Fibroblast of lung (primary cell): ENCODE measurements at regions not wholly inside any gene's neighbourhood (a gene's known extent, or its start where the extent isn't known, plus 50 kb on each side); places are given as distances from the start of the nearest gene placed in this dataset.

Source experiments
- DNase-seq, 2 donors: peaks; one replicate each; pipeline versions ENCODE4 v3.0.0 to v3.0.0-alpha.2; 2010; ENCODE audit warnings: low read depth in 2 of 2
- H2AFZ ChIP-seq: 2 replicates; pipeline ENCODE4 v1.5.1; 2012; ENCODE audit warnings: low read length, control low read depth, inconsistent platforms
- H3K27ac ChIP-seq: 2 replicates; pipeline ENCODE4 v1.5.1; 2011; ENCODE audit warnings: low read length, control low read depth; ENCODE audit not compliant: insufficient read depth
- H3K27me3 ChIP-seq: 2 replicates; pipeline ENCODE4 v1.5.1; 2011; ENCODE audit warnings: mild to moderate bottlenecking, low read length; ENCODE audit not compliant: control insufficient read depth, insufficient read depth
- H3K36me3 ChIP-seq: 2 replicates; pipeline ENCODE4 v1.5.1; 2011; ENCODE audit warnings: low read length; ENCODE audit not compliant: control insufficient read depth, insufficient read depth
- H3K4me1 ChIP-seq: 2 replicates; pipeline ENCODE4 v1.5.1; 2011; ENCODE audit warnings: low read length; ENCODE audit not compliant: control insufficient read depth, insufficient read depth; ENCODE audit errors: extremely low read depth
- H3K4me2 ChIP-seq: 2 replicates; pipeline ENCODE4 v1.5.1; 2011; ENCODE audit warnings: low read length, control low read depth; ENCODE audit not compliant: insufficient read depth; ENCODE audit errors: extremely low read depth
- H3K4me3 ChIP-seq, 4 experiments: fragments of 200-600 bp in 1 of 4; sonication (generic) in 1 of 4; replicated peaks in 1 of 4; 2 replicates each; pipeline ENCODE4 v1.5.1; 2011 to 2016; ENCODE audit warnings: low read length in 4 of 4, low read depth in 3 of 4, mild to moderate bottlenecking in 3 of 4, control low read depth in 2 of 4, inconsistent platforms in 1 of 4, mixed read lengths in 1 of 4; ENCODE audit not compliant: insufficient read depth in 1 of 4; ENCODE audit errors: control extremely low read depth in 1 of 4
- H3K79me2 ChIP-seq: 2 replicates; pipeline ENCODE4 v1.5.1; 2012; ENCODE audit warnings: mild to moderate bottlenecking, low read length, inconsistent platforms; ENCODE audit not compliant: control insufficient read depth, insufficient read depth
- H3K9ac ChIP-seq: 2 replicates; pipeline ENCODE4 v1.5.1; 2011; ENCODE audit warnings: mild to moderate bottlenecking, low read length, control low read depth; ENCODE audit not compliant: insufficient read depth
- H3K9me3 ChIP-seq: 2 replicates; pipeline ENCODE4 v1.5.1; 2012; ENCODE audit warnings: low read depth, low read length; ENCODE audit not compliant: control insufficient read depth, insufficient read depth
- H4K20me1 ChIP-seq: 2 replicates; pipeline ENCODE4 v1.5.1; 2011; ENCODE audit warnings: low read length; ENCODE audit not compliant: control insufficient read depth, insufficient read depth; ENCODE audit errors: extremely low read depth
- CTCF ChIP-seq, 2 donors: IDR thresholded peaks in 1 of 2; conservative IDR thresholded peaks in 1 of 2; 1 replicate in 1 of 2; 2 replicates in 1 of 2; pipeline ENCODE4 v1.5.1; 2011 to 2012; ENCODE audit warnings: low read length in 2 of 2, control low read depth in 1 of 2, inconsistent platforms in 1 of 2, low read depth in 1 of 2, mild to moderate bottlenecking in 1 of 2
- EZH2 ChIP-seq: IDR thresholded peaks from 2 replicates; pipeline ENCODE4 v1.5.1; 2012; ENCODE audit warnings: low read length, control low read depth, mild to moderate bottlenecking; ENCODE audit errors: missing control alignments

DNA sequence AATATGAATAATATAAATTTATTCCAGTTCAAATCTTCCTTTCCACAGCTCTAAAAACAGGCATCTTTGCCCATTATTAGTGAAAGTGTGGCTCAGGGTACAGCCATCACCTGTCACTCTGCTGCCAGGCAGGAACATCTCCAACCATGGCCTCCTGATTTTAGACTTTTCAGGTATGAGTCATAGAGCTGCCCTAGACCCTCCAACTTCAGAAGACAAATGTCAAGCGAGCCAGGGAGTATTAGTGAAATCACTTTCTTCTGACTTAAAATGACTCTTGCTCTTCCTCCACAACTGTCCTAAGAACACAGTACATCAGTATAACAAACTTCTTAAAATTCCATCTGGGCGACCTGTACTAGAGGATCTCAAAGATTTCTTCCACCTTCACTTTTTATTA is 78.1 kb upstream of the AKAP13 start:
- no peak for DNase-seq
- Histone ChIP-seq H3K4me3 (no peak overlapping the region), H3K27me3 (no peaks in the 10 kb centered on the region), H2AFZ (no peak overlapping the region), H3K79me2 (no peaks in the 10 kb centered on the region), H4K20me1 (no peaks in the 10 kb centered on the region), H3K36me3 (no peaks in the 10 kb centered on the region), H3K9ac (no peak overlapping the region), H3K4me1 (no peaks in the 10 kb centered on the region), H3K4me2 (no peak overlapping the region), H3K27ac (no peak overlapping the region), H3K9me3 (no peaks in the 10 kb centered on the region)
- TF ChIP-seq EZH2 (no peak), CTCF (conservative IDR thresholded peaks at IDR 0.05 in 1 of 2, IDR thresholded peaks at IDR 0.05 in 1 of 2; ENCODE audit: low read depth in 1 of 2, low read length in 2 of 2) (no peak)

DNA sequence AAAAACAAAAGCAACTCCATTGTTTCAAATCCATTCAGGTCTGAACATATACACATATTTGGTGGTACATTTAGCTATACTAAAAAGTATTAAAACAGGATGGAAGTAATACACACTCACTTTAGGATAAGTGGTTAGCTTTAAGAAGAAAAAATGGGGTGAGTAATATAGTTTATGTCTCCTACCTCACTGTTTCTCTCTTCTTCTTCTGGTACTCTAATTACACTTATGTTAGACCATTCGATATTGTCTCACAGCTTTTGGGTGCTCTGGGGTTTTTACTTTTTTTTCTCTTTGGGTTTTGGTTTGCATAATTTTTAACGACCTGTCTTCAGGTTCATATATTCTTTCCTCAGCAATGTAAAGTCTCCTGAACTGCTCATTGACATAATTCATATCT is 75.4 kb upstream of the AKAP13 start:
- H3K4me3 ChIP-seq: no peak overlapping the region
- H3K36me3 ChIP-seq: no peaks in the 10 kb centered on the region
- TF ChIP-seq EZH2 (no peak), CTCF (conservative IDR thresholded peaks at IDR 0.05 in 1 of 2, IDR thresholded peaks at IDR 0.05 in 1 of 2; ENCODE audit: low read depth in 1 of 2, low read length in 2 of 2) (no peak)

DNA sequence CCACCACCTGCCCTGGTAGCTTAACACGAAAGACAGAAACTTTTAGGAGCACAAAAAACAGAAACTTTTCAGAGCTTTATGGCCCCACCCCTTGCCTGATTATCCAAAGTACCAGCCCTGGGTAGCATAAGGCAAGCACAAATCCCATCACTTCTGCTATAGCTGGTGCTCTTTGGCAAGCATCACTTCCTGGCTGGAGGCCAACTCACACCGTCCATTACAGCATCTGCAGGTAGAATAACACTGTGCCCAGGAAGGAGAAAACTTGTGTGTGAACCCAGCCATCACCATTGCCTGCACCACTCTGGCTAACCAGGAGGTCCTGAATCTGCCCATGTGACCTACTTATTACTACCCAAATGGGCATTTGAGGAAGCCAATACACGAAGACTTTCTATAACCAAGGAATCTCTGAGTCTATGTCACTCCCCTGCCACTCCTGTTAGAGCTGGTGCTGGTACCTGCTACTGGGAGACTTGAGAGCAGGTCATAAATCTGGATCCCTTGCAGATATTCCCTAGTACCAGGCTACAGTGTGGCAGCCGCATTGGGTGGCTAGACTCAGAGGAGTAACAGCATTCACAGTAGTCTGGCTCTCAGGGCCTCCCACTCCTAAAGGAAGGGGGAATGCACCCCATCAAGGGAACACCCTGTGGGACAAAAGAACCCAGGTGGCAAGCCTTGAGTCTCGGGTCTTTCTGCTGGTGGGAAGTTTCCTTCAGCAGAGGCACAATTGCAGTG is 73.3 kb upstream of the AKAP13 start:
- H2AFZ ChIP-seq: no peak overlapping the region
- no peak overlapping the region for H3K27ac ChIP-seq
- H3K4me2 ChIP-seq: no peak overlapping the region

More for the DNA sequence above, 75.4 kb upstream of the AKAP13 start:
- Histone ChIP-seq H3K9me3 (no peaks in the 10 kb centered on the region), H3K9ac (no peak overlapping the region), H3K4me1 (no peaks in the 10 kb centered on the region), H4K20me1 (no peaks in the 10 kb centered on the region), H3K27ac (no peak overlapping the region), H3K4me2 (no peak overlapping the region), H2AFZ (no peak overlapping the region), H3K27me3 (no peaks in the 10 kb centered on the region), H3K79me2 (no peaks in the 10 kb centered on the region)
- no peak for DNase-seq

More for the DNA sequence above, 73.3 kb upstream of the AKAP13 start:
- Histone ChIP-seq H3K9me3 (no peaks in the 10 kb centered on the region), H3K4me3 (no peak overlapping the region), H3K79me2 (no peaks in the 10 kb centered on the region), H3K36me3 (no peaks in the 10 kb centered on the region), H3K4me1 (no peaks in the 10 kb centered on the region), H4K20me1 (no peaks in the 10 kb centered on the region), H3K9ac (no peak overlapping the region), H3K27me3 (no peaks in the 10 kb centered on the region)
- DNase-seq: no peak
- TF ChIP-seq CTCF (conservative IDR thresholded peaks at IDR 0.05 in 1 of 2, IDR thresholded peaks at IDR 0.05 in 1 of 2; ENCODE audit: low read depth in 1 of 2, low read length in 2 of 2): no peak
